Epithelial cell of esophagus (primary cell): ENCODE measurements at regions not wholly inside any gene's neighbourhood (a gene's known extent, or its start where the extent isn't known, plus 50 kb on each side); places are given as distances from the start of the nearest gene placed in this dataset.
A peak's percentile ranks its signal among the peaks of the same experiment; 100 is the strongest.

Experiments
- DNase-seq: peaks from one replicate; pipeline ENCODE4 v3.0.0; 2010; ENCODE audit warnings: low read depth
- H3K4me3 ChIP-seq: 2 replicates; pipeline ENCODE4 v1.5.1; 2011; ENCODE audit warnings: mild to moderate bottlenecking, low read length, control low read depth
- CTCF ChIP-seq: IDR thresholded peaks from 2 replicates; pipeline ENCODE4 v1.5.1; 2011; ENCODE audit warnings: low read depth, mild to moderate bottlenecking, low read length, control low read depth, inconsistent platforms; ENCODE audit not compliant: insufficient read depth; ENCODE audit errors: missing control alignments

- TF ChIP-seq CTCF = no peak
- DNase-seq = no peak
- no peak overlapping the region for H3K4me3 ChIP-seq
Observed at GRCh38 chr6:9924971-9925370, 489.9 kb downstream of the TFAP2A start.

- no peak overlapping the region for H3K4me3 ChIP-seq
- no peak for TF ChIP-seq CTCF
- peak; percentile 27 for DNase-seq
Observed at GRCh38 chr6:9921366-9921765, 493.5 kb downstream of the TFAP2A start.

- H3K4me3 ChIP-seq = no peak overlapping the region
- TF ChIP-seq CTCF = no peak
- no peak for DNase-seq
Observed at GRCh38 chr6:9914951-9915350, 499.9 kb downstream of the TFAP2A start.

GRCh38 chr6:9901376-9901775 lies 513.5 kb downstream of the TFAP2A start:
- no peak for DNase-seq
- H3K4me3 ChIP-seq = no peak overlapping the region
- TF ChIP-seq CTCF = no peak

GRCh38 chr6:9896806-9897205 lies 518.1 kb downstream of the TFAP2A start:
- no peak for TF ChIP-seq CTCF
- no peak overlapping the region for H3K4me3 ChIP-seq
- DNase-seq = peak; percentile 46

GRCh38 chr6:9890893-9891292 lies 524.0 kb downstream of the TFAP2A start:
- no peak for TF ChIP-seq CTCF

GRCh38 chr6:9890469-9890868 lies 524.4 kb downstream of the TFAP2A start:
- no peak for TF ChIP-seq CTCF
- no peak overlapping the region for H3K4me3 ChIP-seq
- no peak for DNase-seq

More at GRCh38 chr6:9890893-9891292, 524.0 kb downstream of the TFAP2A start:
- H3K4me3 ChIP-seq = no peak overlapping the region
- DNase-seq = no peak
